Transverse colon (tissue), 4 donors: ENCODE measurements at regions not wholly inside any gene's neighbourhood (a gene's known extent, or its start where the extent isn't known, plus 50 kb on each side); places are given as distances from the start of the nearest gene placed in this dataset.

Experiments
- POLR2AphosphoS5 ChIP-seq, 3 donors: sonication (generic); formaldehyde crosslinking; IDR thresholded peaks; one replicate each; pipeline ENCODE4 v1.6.1; 2016; ENCODE audit warnings: antibody characterized with exemption in 3 of 3
- TF ChIP-seq, protein P1 (sequence below), 5 experiments: fragments of 200-600 bp in 3 of 5; fragments of 450-650 bp in 2 of 5; sonication (generic) in 3 of 5; IDR thresholded peaks; 1 replicate in 2 of 5; 2 replicates in 3 of 5; pipeline ENCODE4 v1.5.1; 2016 to 2017; ENCODE audit warnings: antibody characterized with exemption in 5 of 5, inconsistent platforms in 3 of 5, mild to moderate bottlenecking in 2 of 5, moderate library complexity in 1 of 5

GRCh38 chr7:90064370-90064769, 89.9 kb upstream of the STEAP1 start:
- TF ChIP-seq, protein P1, sequence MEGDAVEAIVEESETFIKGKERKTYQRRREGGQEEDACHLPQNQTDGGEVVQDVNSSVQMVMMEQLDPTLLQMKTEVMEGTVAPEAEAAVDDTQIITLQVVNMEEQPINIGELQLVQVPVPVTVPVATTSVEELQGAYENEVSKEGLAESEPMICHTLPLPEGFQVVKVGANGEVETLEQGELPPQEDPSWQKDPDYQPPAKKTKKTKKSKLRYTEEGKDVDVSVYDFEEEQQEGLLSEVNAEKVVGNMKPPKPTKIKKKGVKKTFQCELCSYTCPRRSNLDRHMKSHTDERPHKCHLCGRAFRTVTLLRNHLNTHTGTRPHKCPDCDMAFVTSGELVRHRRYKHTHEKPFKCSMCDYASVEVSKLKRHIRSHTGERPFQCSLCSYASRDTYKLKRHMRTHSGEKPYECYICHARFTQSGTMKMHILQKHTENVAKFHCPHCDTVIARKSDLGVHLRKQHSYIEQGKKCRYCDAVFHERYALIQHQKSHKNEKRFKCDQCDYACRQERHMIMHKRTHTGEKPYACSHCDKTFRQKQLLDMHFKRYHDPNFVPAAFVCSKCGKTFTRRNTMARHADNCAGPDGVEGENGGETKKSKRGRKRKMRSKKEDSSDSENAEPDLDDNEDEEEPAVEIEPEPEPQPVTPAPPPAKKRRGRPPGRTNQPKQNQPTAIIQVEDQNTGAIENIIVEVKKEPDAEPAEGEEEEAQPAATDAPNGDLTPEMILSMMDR (IDR thresholded peaks at IDR 0.05) = no peak
- no peak for TF ChIP-seq POLR2AphosphoS5 (IDR thresholded peaks at IDR 0.05)
